ENCODE measurements at regions not wholly inside any gene's neighbourhood (a gene's known extent, or its start where the extent isn't known, plus 50 kb on each side); places are given as distances from the start of the nearest gene placed in this dataset.
A peak's percentile ranks its signal among the peaks of the same experiment; 100 is the strongest.

DNA sequence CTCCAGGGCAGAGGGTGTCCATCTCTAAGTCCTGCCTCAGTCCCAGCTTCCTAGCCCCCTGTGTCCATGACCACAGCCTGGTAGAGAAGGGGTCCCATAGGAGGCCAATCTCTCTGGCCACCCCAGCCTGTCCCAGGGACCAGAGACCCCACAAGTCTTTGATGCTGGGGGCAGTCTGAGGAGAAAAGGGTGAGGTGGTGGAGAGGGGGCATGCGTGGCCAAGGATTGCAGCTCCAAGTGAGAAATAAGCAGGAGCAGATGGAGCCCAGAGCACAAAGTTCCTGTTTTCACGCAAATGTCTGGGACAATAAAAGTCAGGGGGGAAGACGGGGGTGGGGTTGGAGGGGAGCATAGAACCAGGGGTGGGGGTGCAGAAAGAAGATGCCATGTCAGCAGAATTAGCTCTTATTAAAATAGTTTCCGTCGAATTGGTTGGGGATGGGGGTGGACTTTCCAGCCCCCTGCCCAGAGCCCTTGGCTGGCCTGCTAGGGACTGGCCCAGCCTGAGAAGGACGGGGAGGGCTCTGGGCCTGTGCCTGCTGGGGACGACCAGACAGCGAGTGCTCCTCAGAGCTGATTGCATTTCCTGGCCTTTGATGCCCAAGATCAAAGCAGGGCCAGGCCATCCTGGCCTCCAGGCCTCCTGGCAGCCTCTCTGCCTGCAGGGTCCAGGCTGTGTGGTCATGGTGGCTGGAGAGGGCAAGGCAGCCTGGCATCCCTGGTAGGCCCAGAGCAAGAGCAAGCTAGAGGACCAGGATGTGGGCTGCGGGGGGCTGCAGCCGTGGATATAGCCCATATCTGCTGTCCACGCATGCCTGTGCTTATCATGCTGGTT, 337.1 kb downstream of the DYSF start:
- no TSS peak for BruUV-seq (replicated peaks)
- ChIA-PET CTCF (interaction anchor here (0.6 kb wide), 1 partner anchor 98 kb away, joined by 12 read pairs; no protein-coding TSS in a partner anchor), POLR2A (no interaction called here)
- Histone ChIP-seq H3K4me3 (ENCODE audit: low read depth in 2 of 2, low read length in 2 of 2) (no peak overlapping the region), H3K9me3 (ENCODE audit: control insufficient read depth, insufficient read depth, low read depth, low read length) (no peaks in the 10 kb centered on the region), H3K27me3 (ENCODE audit: control insufficient read depth, insufficient read depth, low read length) (no peaks in the 10 kb centered on the region), H3K4me1 (ENCODE audit: control insufficient read depth, insufficient read depth, low read length) (peaks cover 15% of the 10 kb centered on the region), H3K27ac (ENCODE audit: low read length) (no peak overlapping the region), H3K36me3 (ENCODE audit: control insufficient read depth, insufficient read depth, low read length) (no peaks in the 10 kb centered on the region)
- DNase-seq (ENCODE audit: low read depth, low spot score): no peak
- in situ Hi-C loops (cut with HindIII; ENCODE audit: low pct_unique_long_range_greater_than_20kb, low sequenced_read_pairs) (no loop called here), intact Hi-C loops (cut with micrococcal nuclease; ENCODE audit: unreplicated experiment) (no loop called here)
- no peak for ATAC-seq
- TF ChIP-seq POLR2AphosphoS5 (IDR thresholded peaks at IDR 0.05; ENCODE audit: low read depth, low read length) (no peak), TCF7L2 (IDR thresholded peaks at IDR 0.05; ENCODE audit: low read depth, low read length) (peak; percentile 77)

DNA sequence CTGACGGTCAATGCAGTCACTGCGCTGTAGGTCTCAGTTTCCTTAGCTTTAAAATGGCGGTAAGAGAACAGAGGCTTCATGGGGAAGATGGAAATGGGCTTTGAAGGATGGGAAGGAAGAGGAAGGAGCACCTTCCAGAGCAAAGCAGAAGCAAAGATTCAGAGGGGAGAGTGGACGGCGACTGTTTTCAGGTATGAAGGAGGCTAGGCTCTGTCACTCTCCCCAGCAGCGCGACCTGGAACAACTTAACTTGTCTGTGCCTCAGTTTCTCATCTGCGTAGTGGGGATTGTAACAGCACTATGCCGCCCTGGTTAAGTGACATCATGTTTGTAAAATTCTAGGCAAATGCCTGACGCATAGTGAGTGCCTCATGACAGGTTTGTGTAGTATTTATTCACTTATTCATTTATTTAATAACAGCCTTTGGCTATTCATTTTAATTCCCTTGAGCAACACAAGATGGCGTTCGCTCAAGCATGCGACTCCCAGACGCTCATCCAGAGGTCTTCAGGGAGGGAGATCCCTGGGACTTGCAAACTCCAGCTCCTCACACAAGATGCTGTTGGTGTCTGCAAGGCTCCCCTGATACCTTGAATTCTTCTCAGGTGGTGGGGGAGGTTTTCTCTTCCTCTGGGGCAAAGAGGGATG, 336.3 kb downstream of the DYSF start:
- Histone ChIP-seq H3K27ac (ENCODE audit: low read length) (no peak overlapping the region), H3K4me1 (ENCODE audit: control insufficient read depth, insufficient read depth, low read length) (peaks cover 15% of the 10 kb centered on the region), H3K4me3 (ENCODE audit: low read depth in 2 of 2, low read length in 2 of 2) (no peak overlapping the region), H3K27me3 (ENCODE audit: control insufficient read depth, insufficient read depth, low read length) (no peaks in the 10 kb centered on the region), H3K9me3 (ENCODE audit: control insufficient read depth, insufficient read depth, low read depth, low read length) (no peaks in the 10 kb centered on the region), H3K36me3 (ENCODE audit: control insufficient read depth, insufficient read depth, low read length) (no peaks in the 10 kb centered on the region)
- no TSS peak for BruUV-seq (replicated peaks)
- in situ Hi-C loops (cut with HindIII; ENCODE audit: low pct_unique_long_range_greater_than_20kb, low sequenced_read_pairs): no loop called here
- no peak for TF ChIP-seq TCF7L2 (IDR thresholded peaks at IDR 0.05; ENCODE audit: low read depth, low read length)
- intact Hi-C loops (cut with micrococcal nuclease; ENCODE audit: unreplicated experiment): no loop called here
- ATAC-seq (no peak), DNase-seq (ENCODE audit: low read depth, low spot score) (no peak)
- ChIA-PET POLR2A (no interaction called here), CTCF (interaction anchor here (0.6 kb wide), 1 partner anchor 99 kb away, joined by 12 read pairs; no protein-coding TSS in a partner anchor)

DNA sequence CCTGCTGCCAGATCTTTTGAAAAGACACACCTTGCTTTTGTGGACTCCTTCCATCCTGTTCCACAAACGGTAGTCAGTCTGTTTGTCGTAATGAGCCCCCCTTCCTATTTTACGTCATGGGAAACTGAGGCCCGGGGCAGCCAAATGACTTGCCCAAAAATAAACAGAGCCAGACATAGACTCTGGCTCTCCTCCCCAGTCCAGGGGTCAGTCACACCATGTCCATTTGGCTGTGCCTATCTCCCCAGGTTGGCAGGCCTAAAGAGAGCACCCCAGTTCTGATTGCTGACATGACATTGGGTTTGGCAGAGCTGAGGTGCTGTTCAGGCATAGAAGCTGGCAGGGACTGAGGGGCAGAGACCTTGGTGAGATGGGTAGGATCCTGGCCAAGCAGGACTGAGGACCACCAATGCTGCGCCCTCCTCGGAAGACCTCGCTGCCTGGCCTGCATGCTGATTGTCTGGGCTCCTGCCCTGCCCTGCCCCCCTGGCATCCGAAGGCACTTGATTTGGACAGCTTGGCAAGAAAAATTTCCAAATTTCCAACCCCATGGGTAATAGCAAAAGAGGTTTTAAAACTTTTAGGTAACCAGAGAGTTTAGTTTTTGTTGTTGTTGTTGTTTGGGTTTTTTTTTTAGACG, 335.4 kb downstream of the DYSF start:
- ChIA-PET CTCF (no interaction called here), POLR2A (no interaction called here)
- no peak overlapping the region for H3K27ac ChIP-seq (ENCODE audit: low read length)
- in situ Hi-C loops (cut with HindIII; ENCODE audit: low pct_unique_long_range_greater_than_20kb, low sequenced_read_pairs) (no loop called here), intact Hi-C loops (cut with micrococcal nuclease; ENCODE audit: unreplicated experiment) (no loop called here)
- H3K27me3 ChIP-seq (ENCODE audit: control insufficient read depth, insufficient read depth, low read length): no peaks in the 10 kb centered on the region
- H3K36me3 ChIP-seq (ENCODE audit: control insufficient read depth, insufficient read depth, low read length): no peaks in the 10 kb centered on the region
- peaks cover 13% of the 10 kb centered on the region for H3K4me1 ChIP-seq (ENCODE audit: control insufficient read depth, insufficient read depth, low read length)
- no peak overlapping the region for H3K4me3 ChIP-seq (ENCODE audit: low read depth in 2 of 2, low read length in 2 of 2)
- no peak for ATAC-seq
- H3K9me3 ChIP-seq (ENCODE audit: control insufficient read depth, insufficient read depth, low read depth, low read length): no peaks in the 10 kb centered on the region
- no TSS peak for BruUV-seq (replicated peaks)
- no peak for DNase-seq (ENCODE audit: low read depth, low spot score)
- TF ChIP-seq, protein P1, sequence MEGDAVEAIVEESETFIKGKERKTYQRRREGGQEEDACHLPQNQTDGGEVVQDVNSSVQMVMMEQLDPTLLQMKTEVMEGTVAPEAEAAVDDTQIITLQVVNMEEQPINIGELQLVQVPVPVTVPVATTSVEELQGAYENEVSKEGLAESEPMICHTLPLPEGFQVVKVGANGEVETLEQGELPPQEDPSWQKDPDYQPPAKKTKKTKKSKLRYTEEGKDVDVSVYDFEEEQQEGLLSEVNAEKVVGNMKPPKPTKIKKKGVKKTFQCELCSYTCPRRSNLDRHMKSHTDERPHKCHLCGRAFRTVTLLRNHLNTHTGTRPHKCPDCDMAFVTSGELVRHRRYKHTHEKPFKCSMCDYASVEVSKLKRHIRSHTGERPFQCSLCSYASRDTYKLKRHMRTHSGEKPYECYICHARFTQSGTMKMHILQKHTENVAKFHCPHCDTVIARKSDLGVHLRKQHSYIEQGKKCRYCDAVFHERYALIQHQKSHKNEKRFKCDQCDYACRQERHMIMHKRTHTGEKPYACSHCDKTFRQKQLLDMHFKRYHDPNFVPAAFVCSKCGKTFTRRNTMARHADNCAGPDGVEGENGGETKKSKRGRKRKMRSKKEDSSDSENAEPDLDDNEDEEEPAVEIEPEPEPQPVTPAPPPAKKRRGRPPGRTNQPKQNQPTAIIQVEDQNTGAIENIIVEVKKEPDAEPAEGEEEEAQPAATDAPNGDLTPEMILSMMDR (IDR thresholded peaks at IDR 0.05): no peak
- TF ChIP-seq, protein P2, sequence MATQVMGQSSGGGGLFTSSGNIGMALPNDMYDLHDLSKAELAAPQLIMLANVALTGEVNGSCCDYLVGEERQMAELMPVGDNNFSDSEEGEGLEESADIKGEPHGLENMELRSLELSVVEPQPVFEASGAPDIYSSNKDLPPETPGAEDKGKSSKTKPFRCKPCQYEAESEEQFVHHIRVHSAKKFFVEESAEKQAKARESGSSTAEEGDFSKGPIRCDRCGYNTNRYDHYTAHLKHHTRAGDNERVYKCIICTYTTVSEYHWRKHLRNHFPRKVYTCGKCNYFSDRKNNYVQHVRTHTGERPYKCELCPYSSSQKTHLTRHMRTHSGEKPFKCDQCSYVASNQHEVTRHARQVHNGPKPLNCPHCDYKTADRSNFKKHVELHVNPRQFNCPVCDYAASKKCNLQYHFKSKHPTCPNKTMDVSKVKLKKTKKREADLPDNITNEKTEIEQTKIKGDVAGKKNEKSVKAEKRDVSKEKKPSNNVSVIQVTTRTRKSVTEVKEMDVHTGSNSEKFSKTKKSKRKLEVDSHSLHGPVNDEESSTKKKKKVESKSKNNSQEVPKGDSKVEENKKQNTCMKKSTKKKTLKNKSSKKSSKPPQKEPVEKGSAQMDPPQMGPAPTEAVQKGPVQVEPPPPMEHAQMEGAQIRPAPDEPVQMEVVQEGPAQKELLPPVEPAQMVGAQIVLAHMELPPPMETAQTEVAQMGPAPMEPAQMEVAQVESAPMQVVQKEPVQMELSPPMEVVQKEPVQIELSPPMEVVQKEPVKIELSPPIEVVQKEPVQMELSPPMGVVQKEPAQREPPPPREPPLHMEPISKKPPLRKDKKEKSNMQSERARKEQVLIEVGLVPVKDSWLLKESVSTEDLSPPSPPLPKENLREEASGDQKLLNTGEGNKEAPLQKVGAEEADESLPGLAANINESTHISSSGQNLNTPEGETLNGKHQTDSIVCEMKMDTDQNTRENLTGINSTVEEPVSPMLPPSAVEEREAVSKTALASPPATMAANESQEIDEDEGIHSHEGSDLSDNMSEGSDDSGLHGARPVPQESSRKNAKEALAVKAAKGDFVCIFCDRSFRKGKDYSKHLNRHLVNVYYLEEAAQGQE (IDR thresholded peaks at IDR 0.05; ENCODE audit: insufficient read depth in 1 of 2, low read depth in 2 of 2, low read length in 1 of 2): no peak
- TF ChIP-seq TCF7L2 (IDR thresholded peaks at IDR 0.05; ENCODE audit: low read depth, low read length) (no peak), POLR2AphosphoS5 (IDR thresholded peaks at IDR 0.05; ENCODE audit: low read depth, low read length) (no peak), SIN3A (IDR thresholded peaks at IDR 0.05; ENCODE audit: borderline replicate concordance, insufficient read depth, low read depth, low read length) (no peak)
